ENCODE measurements at regions not wholly inside any gene's neighbourhood (a gene's known extent, or its start where the extent isn't known, plus 50 kb on each side); places are given as distances from the start of the nearest gene placed in this dataset.
A peak's percentile ranks its signal among the peaks of the same experiment; 100 is the strongest.

GRCh38 chr7:156473476-156474240 is 166.9 kb upstream of the RNF32 start:
- no peaks in the 10 kb centered on the region for H3K4me1 Mint-ChIP-seq (ENCODE audit: low read depth, unreplicated experiment)
- DNase-seq = peak; percentile 54
- BruUV-seq (replicated peaks) = no TSS peak
- CTCF ChIA-PET = no interaction called here
- peaks cover 22% of the 10 kb centered on the region for H3K27me3 Mint-ChIP-seq (ENCODE audit: unreplicated experiment)
- no peaks in the 10 kb centered on the region for H3K9me3 Mint-ChIP-seq (ENCODE audit: low read depth, unreplicated experiment)
- no peaks in the 10 kb centered on the region for H3K36me3 Mint-ChIP-seq (ENCODE audit: insufficient read depth, unreplicated experiment)
- intact Hi-C loops (cut with micrococcal nuclease; ENCODE audit: unreplicated experiment) = loop anchor here (1.0 to 5.0 kb wide), 3 partner anchors 311 to 676 kb away; no protein-coding TSS in a partner anchor
- no peak overlapping the region for H3K4me3 Mint-ChIP-seq (ENCODE audit: low read depth, unreplicated experiment)
- H3K27ac Mint-ChIP-seq (ENCODE audit: unreplicated experiment) = no peak overlapping the region
- peak; percentile 71 for TF ChIP-seq CTCF (IDR thresholded peaks at IDR 0.05; ENCODE audit: unreplicated experiment)

GRCh38 chr7:156472267-156472666 is 168.3 kb upstream of the RNF32 start:
- BruUV-seq (replicated peaks) = no TSS peak
- Mint-ChIP-seq H3K9me3 (ENCODE audit: low read depth, unreplicated experiment) (no peaks in the 10 kb centered on the region), H3K36me3 (ENCODE audit: insufficient read depth, unreplicated experiment) (no peaks in the 10 kb centered on the region), H3K27me3 (ENCODE audit: unreplicated experiment) (peaks cover 15% of the 10 kb centered on the region), H3K27ac (ENCODE audit: unreplicated experiment) (no peak overlapping the region), H3K4me3 (ENCODE audit: low read depth, unreplicated experiment) (no peak overlapping the region), H3K4me1 (ENCODE audit: low read depth, unreplicated experiment) (no peaks in the 10 kb centered on the region)
- CTCF ChIA-PET = no interaction called here
- intact Hi-C loops (cut with micrococcal nuclease; ENCODE audit: unreplicated experiment) = loop anchor here (5.0 kb wide), 1 partner anchor 310 kb away; no protein-coding TSS in a partner anchor
- DNase-seq = no peak
- no peak for TF ChIP-seq CTCF (IDR thresholded peaks at IDR 0.05; ENCODE audit: unreplicated experiment)

- H3K27me3 Mint-ChIP-seq (ENCODE audit: unreplicated experiment) = peaks cover 26% of the 10 kb centered on the region
- intact Hi-C loops (cut with micrococcal nuclease; ENCODE audit: unreplicated experiment) = loop anchor here (5.0 kb wide), 1 partner anchor 308 kb away; no protein-coding TSS in a partner anchor
- no peaks in the 10 kb centered on the region for H3K9me3 Mint-ChIP-seq (ENCODE audit: low read depth, unreplicated experiment)
- no TSS peak for BruUV-seq (replicated peaks)
- H3K4me3 Mint-ChIP-seq (ENCODE audit: low read depth, unreplicated experiment) = no peak overlapping the region
- no peaks in the 10 kb centered on the region for H3K4me1 Mint-ChIP-seq (ENCODE audit: low read depth, unreplicated experiment)
- no peak overlapping the region for H3K27ac Mint-ChIP-seq (ENCODE audit: unreplicated experiment)
- no peaks in the 10 kb centered on the region for H3K36me3 Mint-ChIP-seq (ENCODE audit: insufficient read depth, unreplicated experiment)
- no peak for DNase-seq
- TF ChIP-seq CTCF (IDR thresholded peaks at IDR 0.05; ENCODE audit: unreplicated experiment) = no peak
- CTCF ChIA-PET = no interaction called here
Measured at GRCh38 chr7:156470399-156471320, 169.9 kb upstream of the RNF32 start.

GRCh38 chr7:156466955-156467625 is 173.5 kb upstream of the RNF32 start:
- BruUV-seq (replicated peaks) = no TSS peak
- CTCF ChIA-PET = no interaction called here

More at GRCh38 chr7:156466955-156467625, 173.5 kb upstream of the RNF32 start:
- no peak for TF ChIP-seq CTCF (IDR thresholded peaks at IDR 0.05; ENCODE audit: unreplicated experiment)
- Mint-ChIP-seq H3K27me3 (ENCODE audit: unreplicated experiment) (peaks cover 50% of the 10 kb centered on the region), H3K4me3 (ENCODE audit: low read depth, unreplicated experiment) (no peak overlapping the region), H3K9me3 (ENCODE audit: low read depth, unreplicated experiment) (no peaks in the 10 kb centered on the region), H3K27ac (ENCODE audit: unreplicated experiment) (no peak overlapping the region), H3K4me1 (ENCODE audit: low read depth, unreplicated experiment) (no peaks in the 10 kb centered on the region), H3K36me3 (ENCODE audit: insufficient read depth, unreplicated experiment) (no peaks in the 10 kb centered on the region)
- DNase-seq = no peak
- intact Hi-C loops (cut with micrococcal nuclease; ENCODE audit: unreplicated experiment) = no loop called here
